Skin of body (tissue), 1 donor: ENCODE measurements at regions not wholly inside any gene's neighbourhood (a gene's known extent, or its start where the extent isn't known, plus 50 kb on each side); places are given as distances from the start of the nearest gene placed in this dataset.

Source experiments
- DNase-seq: peaks from one replicate; lab custom pipeline; 2025; lab: John Stamatoyannopoulos, UW

DNA sequence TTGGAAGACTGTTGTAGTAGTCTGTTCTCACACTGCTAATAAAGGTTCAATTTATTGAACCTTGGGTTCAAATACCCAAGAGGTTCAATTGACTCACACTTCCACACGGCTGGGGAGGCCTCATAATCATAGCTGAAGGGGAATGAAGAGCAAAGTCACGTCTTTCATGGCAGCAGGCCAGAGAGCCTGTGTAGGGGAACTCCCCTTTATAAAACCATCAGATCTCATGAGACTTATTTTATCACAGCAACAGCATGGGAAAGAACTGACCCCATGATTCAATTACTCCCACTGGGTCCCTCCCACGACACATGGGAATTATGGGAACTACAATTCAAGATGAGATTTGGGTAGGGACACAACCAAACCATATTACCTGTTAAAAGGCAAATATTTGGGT is 268.2 kb downstream of the TMEM167A start:
- DNase-seq, result peak; percentile 35

DNA sequence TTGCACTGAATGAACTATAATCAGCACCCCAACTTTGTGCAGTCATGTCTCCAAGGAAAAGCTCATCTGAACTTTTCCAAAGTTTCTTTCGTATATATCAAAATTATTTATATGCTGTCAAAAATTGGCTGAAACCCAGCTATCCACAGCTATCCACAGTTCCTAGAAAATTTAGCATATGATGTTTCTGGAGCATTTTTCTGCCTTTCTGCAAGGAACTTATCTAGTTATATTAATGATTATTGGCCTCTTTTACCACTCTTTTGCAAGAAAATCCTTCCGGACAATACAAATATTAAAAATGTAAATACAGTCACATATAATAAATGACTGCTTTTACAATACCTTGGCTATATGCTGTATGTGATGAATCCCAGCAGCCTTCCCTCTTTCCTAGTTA is 270.2 kb downstream of the TMEM167A start:
- DNase-seq, result peak; percentile 17

- peak; percentile 17 for DNase-seq
These were observed 270.7 kb downstream of the TMEM167A start for GRCh38 chr5:82806513-82806912.

- DNase-seq, result no peak
These were observed 273.0 kb downstream of the TMEM167A start for GRCh38 chr5:82804155-82804690.

DNA sequence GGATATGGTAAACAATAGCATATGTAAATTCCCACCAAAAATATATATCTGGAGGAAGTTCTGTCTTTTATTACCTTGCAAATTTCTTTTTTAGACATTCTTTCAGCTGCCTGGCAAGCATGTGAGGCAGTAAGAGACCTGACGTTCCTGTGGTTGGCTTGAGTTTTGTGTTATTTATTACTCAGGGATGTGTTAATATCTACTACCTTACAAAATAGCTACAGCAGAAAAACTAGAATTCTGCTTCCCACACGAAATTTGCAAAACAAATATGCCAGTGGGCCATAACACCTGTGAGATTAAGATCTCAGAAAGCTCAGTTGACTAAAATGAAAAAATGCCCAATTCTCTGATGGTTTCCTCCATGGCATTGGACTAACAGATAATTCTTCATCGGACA is 274.2 kb downstream of the TMEM167A start:
- no peak for DNase-seq

DNA sequence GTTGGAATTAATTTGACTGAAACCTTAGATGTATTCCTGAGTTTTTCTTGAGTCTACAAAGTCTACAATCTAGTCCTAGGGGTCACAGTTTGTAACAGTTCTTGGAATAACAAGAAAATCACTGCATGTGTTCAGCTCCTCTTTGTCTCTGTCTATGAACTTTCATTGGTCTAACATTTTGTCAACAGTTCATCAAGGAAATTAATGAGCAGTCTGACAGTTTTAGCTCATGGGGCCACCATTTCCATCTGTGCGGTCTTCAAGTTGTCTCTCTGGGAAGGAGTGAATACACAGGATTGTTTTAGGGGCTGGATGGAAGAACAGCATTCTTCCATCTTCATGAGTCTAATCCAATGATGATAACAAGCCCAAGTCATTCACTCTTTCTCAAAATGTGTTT is 276.4 kb downstream of the TMEM167A start:
- DNase-seq, result no peak

GRCh38 chr5:82799361-82800077 is 277.7 kb downstream of the TMEM167A start:
- no peak for DNase-seq

GRCh38 chr5:82798676-82799075 is 278.5 kb downstream of the TMEM167A start:
- no peak for DNase-seq

DNA sequence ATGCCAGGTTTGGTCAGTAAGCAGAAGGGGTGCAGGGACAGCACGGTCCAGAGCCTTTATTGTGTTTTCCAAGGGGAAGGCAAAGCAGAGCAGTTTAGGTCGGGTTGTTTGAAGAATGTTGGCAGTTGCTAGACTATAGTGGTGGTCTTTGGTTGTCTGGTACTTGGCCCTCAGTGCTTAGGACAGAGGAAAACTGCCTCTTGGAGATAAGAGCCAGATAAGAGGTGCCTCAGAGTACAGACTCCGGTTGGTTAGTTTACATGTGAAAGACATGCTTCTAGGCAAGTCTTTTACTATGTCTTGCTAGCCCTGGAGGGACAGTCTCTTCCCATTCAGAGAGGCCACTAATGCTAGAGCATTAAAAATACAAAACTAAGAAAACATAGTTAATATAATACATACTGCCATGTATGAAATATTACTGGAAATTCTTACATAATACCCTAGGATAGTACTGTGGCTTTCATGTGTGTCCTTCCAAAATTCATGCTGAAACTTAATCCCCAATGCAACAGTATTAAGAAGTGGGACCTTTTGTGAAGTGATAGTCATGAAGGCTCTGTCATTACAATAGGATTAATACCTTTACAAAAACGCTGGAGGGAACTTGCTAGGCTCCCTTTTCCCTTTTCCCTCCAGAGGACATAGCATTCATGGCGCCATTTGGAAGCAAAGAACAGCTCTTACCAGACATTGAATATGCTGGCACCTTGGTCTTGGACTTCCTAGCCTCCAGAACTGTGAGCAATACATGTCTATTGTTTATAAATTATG is 280.4 kb downstream of the TMEM167A start:
- DNase-seq, result no peak

DNA sequence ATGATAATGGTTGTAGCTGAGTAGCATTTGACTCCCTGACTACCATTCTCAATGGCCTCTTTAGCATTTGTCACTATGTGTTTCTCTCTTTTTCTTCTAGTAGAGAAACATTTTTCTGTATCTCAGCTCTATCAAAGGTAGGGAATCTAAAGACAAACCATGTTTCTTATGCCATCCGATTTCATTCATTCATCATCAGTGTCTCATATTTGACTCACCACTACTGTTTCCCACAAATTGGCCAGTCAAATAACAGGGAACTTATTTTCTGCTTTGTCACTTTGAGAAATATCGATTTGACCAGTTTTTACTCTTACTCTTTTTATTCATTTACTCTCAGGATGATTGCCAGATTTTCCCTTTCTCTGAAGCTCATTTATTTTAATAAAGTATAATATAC is 282.3 kb downstream of the TMEM167A start:
- no peak for DNase-seq

DNA sequence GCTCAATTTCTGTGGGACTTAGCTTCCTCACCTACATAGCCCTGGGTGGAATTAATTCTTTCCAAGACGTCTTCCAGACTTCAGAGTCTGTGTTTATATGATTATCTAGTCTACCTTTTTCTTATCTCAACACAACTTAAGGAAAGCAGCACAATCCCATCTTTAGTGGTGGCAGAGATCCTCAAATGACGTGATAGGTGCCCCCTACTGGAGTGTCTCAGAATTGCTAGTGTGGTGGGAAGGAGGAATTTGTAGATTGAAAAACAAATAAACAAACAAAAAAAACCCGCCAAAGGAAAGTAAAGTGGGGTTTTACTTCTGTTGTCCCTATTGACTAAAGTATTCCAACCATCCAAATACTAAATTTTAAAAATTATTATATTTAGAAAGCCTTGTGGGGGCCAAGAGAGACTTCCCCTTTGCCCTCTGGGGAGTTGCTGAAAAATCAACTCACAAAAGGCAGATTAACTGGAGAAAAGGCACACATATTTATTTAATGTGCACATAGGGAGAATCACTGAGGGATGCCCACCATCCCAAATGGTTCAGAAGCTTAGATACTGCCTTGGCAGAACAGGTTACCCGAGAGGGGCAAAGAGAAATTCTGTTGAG is 283.3 kb downstream of the TMEM167A start:
- DNase-seq, result no peak

GRCh38 chr5:82792096-82792495 is 285.1 kb downstream of the TMEM167A start:
- peak; percentile 38 for DNase-seq

- no peak for DNase-seq
These were observed 288.1 kb downstream of the TMEM167A start for GRCh38 chr5:82789095-82789494.

DNA sequence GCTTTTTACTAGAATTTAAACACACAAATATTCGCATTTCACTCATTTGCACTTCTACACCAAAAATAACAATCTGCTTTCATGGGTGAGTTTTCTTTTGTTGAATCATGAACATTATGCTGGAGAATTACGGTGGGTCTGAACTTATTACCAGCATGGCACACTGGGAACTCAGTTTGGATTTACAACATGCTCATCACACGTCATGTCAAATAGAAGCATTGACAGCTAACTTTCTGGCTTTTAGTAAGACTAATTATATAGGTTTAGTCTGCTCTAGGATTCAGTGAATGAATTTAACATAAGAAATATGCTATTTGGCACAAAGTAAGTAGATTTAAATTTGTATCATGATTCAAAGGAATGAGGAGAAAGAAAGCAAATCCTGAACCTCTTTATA is 290.4 kb downstream of the TMEM167A start:
- DNase-seq, result no peak

DNA sequence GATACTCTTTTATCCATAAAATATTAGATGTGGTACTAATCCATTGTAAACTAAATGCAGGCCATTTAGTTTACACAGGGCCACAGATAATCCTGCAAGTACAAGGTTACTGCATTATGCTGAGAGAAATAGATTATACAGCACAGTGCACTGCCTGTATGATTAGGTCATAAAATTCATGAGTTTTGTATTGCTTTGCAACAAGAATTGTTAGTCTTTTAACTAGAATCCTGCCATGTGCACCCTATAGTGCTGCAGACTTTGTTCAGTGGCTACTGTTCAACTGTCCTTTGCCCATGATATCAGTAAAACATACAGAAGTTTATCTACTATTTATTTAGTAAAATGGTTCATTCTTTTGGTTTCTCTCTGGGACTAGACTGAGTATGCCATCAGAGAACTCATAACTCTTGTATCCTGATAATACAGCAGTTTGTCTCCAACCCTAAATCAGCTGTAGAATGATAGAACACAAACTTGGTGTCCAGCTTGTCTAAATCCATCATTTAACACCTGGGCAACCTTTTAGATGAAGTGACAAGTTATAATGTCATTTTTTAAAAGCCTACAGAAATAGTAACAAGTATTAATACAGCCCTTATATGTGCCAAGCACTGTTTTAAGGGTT is 291.2 kb downstream of the TMEM167A start:
- DNase-seq, result no peak

DNA sequence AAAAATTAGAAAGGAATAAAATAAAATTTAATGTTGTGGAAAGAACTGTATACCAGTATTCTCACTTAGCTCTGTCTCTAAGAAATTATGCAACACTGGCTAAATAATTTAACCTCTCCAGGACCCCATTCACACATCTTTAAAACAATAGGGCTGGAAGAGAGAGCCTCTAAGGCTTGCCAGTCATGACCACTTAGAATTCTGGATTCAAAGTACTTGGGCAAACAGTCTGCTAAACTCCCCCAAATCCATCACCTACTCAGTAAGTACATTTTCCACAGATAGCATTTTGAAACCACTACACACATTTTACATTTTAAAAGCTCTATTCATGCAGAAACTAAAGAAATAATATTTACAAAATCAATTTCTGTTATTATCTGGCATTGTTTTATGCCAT is 291.7 kb downstream of the TMEM167A start:
- no peak for DNase-seq

DNA sequence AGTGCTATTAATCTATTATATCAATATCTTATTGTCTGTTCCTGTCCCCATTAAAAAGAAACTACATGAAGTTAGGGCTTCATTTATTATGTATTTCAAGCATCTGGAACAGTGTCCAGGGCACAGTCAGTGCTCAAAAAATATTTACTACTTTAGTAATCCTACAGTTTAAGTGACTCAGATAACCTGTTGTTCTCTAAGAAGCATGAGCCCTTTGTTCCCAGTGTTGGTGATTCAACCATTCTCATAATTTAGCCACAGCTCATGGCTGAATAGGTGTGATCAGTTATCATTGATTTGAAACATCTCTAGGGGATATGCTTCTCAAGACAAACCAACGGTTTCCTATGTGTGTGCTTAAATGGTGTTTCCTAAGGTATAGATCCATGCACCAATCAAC is 292.7 kb downstream of the TMEM167A start:
- no peak for DNase-seq

DNA sequence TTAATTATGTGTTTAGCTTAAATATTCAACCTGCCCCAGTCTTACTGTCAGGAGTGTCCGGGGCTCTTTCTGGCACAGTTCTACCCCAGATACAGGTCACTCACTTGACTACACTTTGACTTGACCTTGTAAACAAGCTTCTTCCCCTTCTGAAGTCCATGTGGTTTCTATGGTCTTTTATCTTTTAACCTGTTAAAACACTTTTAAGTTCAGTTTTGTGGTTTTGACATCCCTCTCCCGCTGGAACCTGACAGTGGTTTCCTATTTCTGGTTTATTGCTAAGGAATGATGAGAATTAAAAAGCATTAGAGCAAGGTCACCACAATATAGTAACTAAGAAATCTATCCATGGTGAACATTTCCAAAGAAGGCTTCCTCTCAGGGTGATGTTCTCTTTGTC is 300.1 kb downstream of the TMEM167A start:
- DNase-seq, result no peak

GRCh38 chr5:82772281-82772680 is 304.9 kb downstream of the TMEM167A start:
- no peak for DNase-seq

- no peak for DNase-seq
These were observed 311.0 kb downstream of the TMEM167A start for GRCh38 chr5:82766206-82766605.

GRCh38 chr5:82765765-82766164 is 311.4 kb downstream of the TMEM167A start:
- DNase-seq, result no peak

DNA sequence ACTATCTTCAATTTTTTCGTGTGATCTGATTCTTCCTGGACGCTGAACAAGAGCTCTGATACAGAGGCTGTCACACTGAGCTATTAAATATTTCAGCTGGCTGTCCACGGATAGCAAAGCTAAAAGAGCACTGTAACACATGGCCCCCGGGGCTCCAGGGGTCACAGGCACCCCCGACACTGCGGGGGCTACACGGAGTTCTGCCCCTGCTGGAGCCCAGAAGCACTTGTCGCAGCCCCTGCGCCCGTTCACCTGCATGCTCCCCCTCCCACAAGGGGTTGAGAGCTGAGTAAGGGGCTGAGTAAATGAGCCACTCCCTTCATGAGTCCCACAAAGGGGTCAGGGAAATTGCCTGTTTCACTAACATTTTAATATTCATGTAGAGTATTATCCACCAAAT is 316.3 kb downstream of the TMEM167A start:
- no peak for DNase-seq
